Endothelial cell of umbilical vein (primary cell): ENCODE measurements at regions not wholly inside any gene's neighbourhood (a gene's known extent, or its start where the extent isn't known, plus 50 kb on each side); places are given as distances from the start of the nearest gene placed in this dataset.

Experiments
- BruUV-seq: library from RNA; stranded (reverse); fragments of 400-500 nt; replicated peaks from 2 replicates; lab custom pipeline; 2021; lab: Mats Ljungman, UMichigan
- CTCF ChIA-PET: fragments of 300-600, 350-600 bp; sonication (Branson Sonifier 250); formaldehyde crosslinking; loops from one replicate; lab custom pipeline; 2021; ENCODE audit warnings: antibody characterized with exemption, inconsistent platforms; lab: Charles Lee
- POLR2A ChIA-PET: fragments of 300-600, 350-600 bp; sonication (Branson Sonifier 250); formaldehyde crosslinking; loops from one replicate; lab custom pipeline; 2021; ENCODE audit warnings: antibody characterized with exemption, inconsistent platforms; lab: Charles Lee
- DNase-seq: peaks from one replicate; pipeline ENCODE4 v3.0.0-alpha.2; 2011; ENCODE audit warnings: low read depth, low spot score
- FAIRE-seq: peaks from 2 replicates; lab custom pipeline; 2011; peaks lifted over from hg19 to GRCh38; lab: Jason Lieb, UNC
- H2AFZ ChIP-seq: 2 replicates; pipeline ENCODE4 v1.6.0; 2012; ENCODE audit warnings: low read depth, low read length, control low read depth, inconsistent platforms
- H3K27ac ChIP-seq: 2 replicates; pipeline ENCODE4 v1.5.1; 2011; ENCODE audit warnings: low read depth, mild to moderate bottlenecking, control low read depth, low read length, moderate library complexity; ENCODE audit not compliant: insufficient read depth
- H3K27me3 ChIP-seq, 2 experiments: 2 replicates each; pipeline versions ENCODE4 v1.6.0 to v1.6.1; 2011; ENCODE audit warnings: low read length in 2 of 2, mixed read lengths in 1 of 2; ENCODE audit not compliant: control insufficient read depth in 2 of 2, insufficient read depth in 2 of 2
- H3K36me3 ChIP-seq, 2 experiments: 2 replicates in 1 of 2; 3 replicates in 1 of 2; pipeline ENCODE4 v1.5.1; 2011; ENCODE audit warnings: low read length in 2 of 2, mild to moderate bottlenecking in 1 of 2, moderate library complexity in 1 of 2; ENCODE audit not compliant: control insufficient read depth in 2 of 2, insufficient read depth in 2 of 2; ENCODE audit errors: extremely low read depth in 1 of 2
- H3K4me1 ChIP-seq: 3 replicates; pipeline ENCODE4 v1.5.1; 2011; ENCODE audit warnings: mild to moderate bottlenecking, low read length; ENCODE audit not compliant: control insufficient read depth, insufficient read depth; ENCODE audit errors: extremely low read depth
- H3K4me2 ChIP-seq: 2 replicates; pipeline ENCODE4 v1.6.1; 2011; ENCODE audit warnings: low read length, control low read depth, mixed read lengths; ENCODE audit not compliant: insufficient read depth
- H3K4me3 ChIP-seq, 3 experiments: fragments of 200-600 bp in 1 of 3; sonication (generic), shearing (Covaris generic) in 1 of 3; replicated peaks in 1 of 3; 2 replicates each; pipeline ENCODE4 v1.5.1; 2011 to 2016; ENCODE audit warnings: control low read depth in 3 of 3, low read length in 3 of 3, mild to moderate bottlenecking in 2 of 3, inconsistent platforms in 1 of 3, low read depth in 1 of 3, moderate library complexity in 1 of 3; ENCODE audit not compliant: insufficient read depth in 1 of 3
- H3K79me2 ChIP-seq: 2 replicates; pipeline ENCODE4 v1.6.0; 2012; ENCODE audit warnings: low read length, inconsistent platforms; ENCODE audit not compliant: control insufficient read depth, insufficient read depth
- H3K9ac ChIP-seq: replicated peaks from 2 replicates; pipeline ENCODE3; 2011; ENCODE audit warnings: low read length, control low read depth; ENCODE audit not compliant: insufficient read depth; ENCODE audit errors: extremely low read depth
- H3K9me1 ChIP-seq: replicated peaks from 3 replicates; pipeline ENCODE4 v1.6.0; 2011; ENCODE audit warnings: mild to moderate bottlenecking, low read length; ENCODE audit not compliant: control insufficient read depth, insufficient read depth; ENCODE audit errors: extremely low read depth
- H3K9me3 ChIP-seq: replicated peaks from 2 replicates; pipeline ENCODE4 v1.5.1; 2012; ENCODE audit warnings: low read length, inconsistent platforms; ENCODE audit not compliant: control insufficient read depth, insufficient read depth
- H4K20me1 ChIP-seq: replicated peaks from 2 replicates; pipeline ENCODE3; 2011; ENCODE audit warnings: mild to moderate bottlenecking, low read length; ENCODE audit not compliant: control insufficient read depth, insufficient read depth; ENCODE audit errors: extremely low read depth
- CTCF ChIP-seq, 2 donors: IDR thresholded peaks; 1 replicate in 1 of 2; 2 replicates in 1 of 2; pipeline ENCODE4 v1.5.1; 2011; ENCODE audit warnings: low read length in 2 of 2, mild to moderate bottlenecking in 2 of 2, moderate library complexity in 2 of 2, control low read depth in 1 of 2, inconsistent platforms in 1 of 2, low read depth in 1 of 2; ENCODE audit not compliant: insufficient read depth in 1 of 2; ENCODE audit errors: extremely low read depth in 1 of 2
- EZH2 ChIP-seq: IDR thresholded peaks from 2 replicates; pipeline ENCODE4 v1.6.1; 2012; ENCODE audit warnings: borderline replicate concordance, low read depth, mild to moderate bottlenecking, moderate library complexity, low read length, inconsistent platforms; ENCODE audit not compliant: severe bottlenecking
- FOS ChIP-seq: IDR thresholded peaks from 2 replicates; pipeline ENCODE4 v1.6.1; 2011; ENCODE audit warnings: mild to moderate bottlenecking, low read length, moderate library complexity, borderline replicate concordance; ENCODE audit not compliant: insufficient read depth
- GATA2 ChIP-seq: IDR thresholded peaks from 2 replicates; pipeline ENCODE4 v1.7.0; 2011; ENCODE audit warnings: low read depth, mild to moderate bottlenecking, moderate library complexity, mixed read lengths, low read length; ENCODE audit not compliant: insufficient read length, insufficient read depth
- JUN ChIP-seq: IDR thresholded peaks from 2 replicates; pipeline ENCODE4 v1.6.1; 2011; ENCODE audit warnings: borderline replicate concordance, low read depth; ENCODE audit not compliant: insufficient read length, insufficient read depth
- MAX ChIP-seq: IDR thresholded peaks from 2 replicates; pipeline ENCODE4 v1.6.1; 2011; ENCODE audit not compliant: insufficient read depth, insufficient read length
- MYC ChIP-seq: IDR thresholded peaks from one replicate; pipeline ENCODE4 v1.6.1; 2011; ENCODE audit warnings: mild to moderate bottlenecking, low read depth, low read length
- POLR2A ChIP-seq: IDR thresholded peaks from 2 replicates; pipeline ENCODE4 v1.6.1; 2012; ENCODE audit warnings: low read depth, mild to moderate bottlenecking, control low read depth, low read length
- POLR2AphosphoS5 ChIP-seq: IDR thresholded peaks from 2 replicates; pipeline ENCODE4 v1.6.1; 2012; ENCODE audit warnings: low read depth, mild to moderate bottlenecking, control low read depth, low read length, moderate library complexity; ENCODE audit not compliant: insufficient read depth
- dilution Hi-C: fragments of 300-500 bp; cut with MboI; formaldehyde crosslinking; loops from one replicate; pipeline ENCODE4 v1.15.0; 2019; ENCODE audit warnings: low sequenced_read_pairs; ENCODE audit not compliant: extremely low pct_ligation_motif_present
- intact Hi-C: fragments of 100-400 bp; cut with micrococcal nuclease; formaldehyde crosslinking; loops from one replicate; pipeline ENCODE4 v1.10.0; 2022

DNA sequence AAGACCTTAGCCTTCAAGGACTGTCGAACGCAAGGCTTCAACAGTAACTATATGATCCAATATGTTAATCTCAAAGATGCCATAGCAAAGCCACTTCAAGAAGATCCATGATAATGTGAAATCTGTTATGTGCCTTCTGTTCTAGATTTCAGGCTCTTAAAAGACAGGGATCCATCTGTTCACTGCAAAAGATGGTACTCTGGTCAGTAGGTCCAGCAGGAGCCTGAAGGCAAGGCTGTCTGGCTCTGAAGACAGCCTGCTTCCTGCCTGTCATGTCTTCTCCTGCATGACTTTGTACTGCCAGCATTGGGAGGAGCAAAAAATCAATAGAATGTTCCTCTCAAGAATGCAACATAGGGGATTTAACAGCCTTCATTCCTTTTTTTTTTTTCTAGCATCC lies 270.8 kb upstream of the PARD3B start:
- intact Hi-C loops, result no loop called here
- H3K36me3 ChIP-seq, result no peaks in the 10 kb centered on the region
- no peak overlapping the region for H3K9ac ChIP-seq
- H3K27ac ChIP-seq, result no peak overlapping the region
- no peak overlapping the region for H2AFZ ChIP-seq
- POLR2A ChIA-PET, result no interaction called here
- H3K79me2 ChIP-seq, result no peaks in the 10 kb centered on the region
- no peak for DNase-seq
- no peak overlapping the region for H3K4me2 ChIP-seq
- no peaks in the 10 kb centered on the region for H3K4me1 ChIP-seq
- dilution Hi-C loops, result no loop called here
- CTCF ChIA-PET, result no interaction called here
- FAIRE-seq, result no peak
- H3K9me3 ChIP-seq, result no peaks in the 10 kb centered on the region
- H3K9me1 ChIP-seq, result no peaks in the 10 kb centered on the region
- no peak overlapping the region for H3K4me3 ChIP-seq
- TF ChIP-seq EZH2 (no peak), FOS (no peak), MYC (no peak), MAX (no peak), POLR2A (no peak), JUN (no peak), POLR2AphosphoS5 (no peak), GATA2 (no peak), CTCF (IDR thresholded peaks at IDR 0.05; ENCODE audit: extremely low read depth in 1 of 2, insufficient read depth in 1 of 2, low read depth in 1 of 2, low read length in 2 of 2) (no peak)
- peaks cover 7 to 16% of the 10 kb centered on the region in 2 experiments for H3K27me3 ChIP-seq
- BruUV-seq, result no TSS peak
- no peaks in the 10 kb centered on the region for H4K20me1 ChIP-seq
